HepG2 (cell line): ENCODE measurements at regions not wholly inside any gene's neighbourhood (a gene's known extent, or its start where the extent isn't known, plus 50 kb on each side); places are given as distances from the start of the nearest gene placed in this dataset.

ENCODE experiments used
- ATAC-seq: fragments of 200-7000 bp; cut with Tn5 transposase; 3 replicates; pipeline ENCODE4 v1.9.1; 2020; ENCODE audit warnings: mild to moderate bottlenecking, moderate library complexity
- BruUV-seq: library from RNA; stranded (reverse); fragments of 400-500 nt; replicated peaks from 2 replicates; lab custom pipeline; 2021; lab: Mats Ljungman, UMichigan
- CTCF ChIA-PET: fragments of 300-600 bp; formaldehyde crosslinking; extraction: SDS; loops from one replicate; lab custom pipeline; 2021; ENCODE audit warnings: low total read pairs, inconsistent platforms, low intra/inter-chr PET ratio; lab: Yijun Ruan, JAX
- POLR2A ChIA-PET: fragments of 350-600 bp; sonication (Branson Sonifier 250); formaldehyde crosslinking; loops from one replicate; lab custom pipeline; 2020; ENCODE audit warnings: antibody characterized with exemption, inconsistent platforms; lab: Yijun Ruan, JAX
- DNase-seq: peaks from one replicate; pipeline ENCODE4 v3.0.0-alpha.2; 2015; ENCODE audit warnings: low spot score
- FAIRE-seq: peaks from 3 replicates; lab custom pipeline; 2011; peaks lifted over from hg19 to GRCh38; lab: Jason Lieb, UNC
- H2AFZ ChIP-seq: one replicate; pipeline ENCODE4 v1.6.1; 2011; ENCODE audit warnings: low read length, inconsistent platforms
- H3K27ac ChIP-seq: fragments of 300-600 bp; 3 replicates; pipeline ENCODE4 v1.8.0; 2011; ENCODE audit warnings: mixed run types, mild to moderate bottlenecking, mixed read lengths, low read length, inconsistent platforms; ENCODE audit not compliant: insufficient read depth; ENCODE audit errors: extremely low read length
- H3K27me3 ChIP-seq, 2 experiments: fragments of 200-600 bp in 1 of 2; 2 replicates in 1 of 2; 3 replicates in 1 of 2; pipeline versions ENCODE4 v1.6.0 to v1.8.0; 2011; ENCODE audit warnings: low read length in 2 of 2, mild to moderate bottlenecking in 2 of 2, moderate library complexity in 2 of 2, inconsistent platforms in 1 of 2; ENCODE audit not compliant: insufficient read depth in 2 of 2, control insufficient read depth in 1 of 2
- H3K36me3 ChIP-seq, 2 experiments: fragments of 200-600 bp in 1 of 2; replicated peaks in 1 of 2; 2 replicates in 1 of 2; 3 replicates in 1 of 2; pipeline versions ENCODE4 v1.5.1 to v1.8.0; 2011; ENCODE audit warnings: low read length in 2 of 2, inconsistent platforms in 1 of 2; ENCODE audit not compliant: insufficient read depth in 2 of 2, control insufficient read depth in 1 of 2
- H3K4me1 ChIP-seq: 2 replicates; pipeline ENCODE4 v1.5.1; 2012; ENCODE audit warnings: low read length, inconsistent platforms; ENCODE audit not compliant: insufficient read depth
- H3K4me2 ChIP-seq: 2 replicates; pipeline ENCODE4 v1.6.0; 2011; ENCODE audit warnings: low read depth, low read length, inconsistent platforms
- H3K4me3 ChIP-seq, 3 experiments: fragments of 200-600 bp in 1 of 3; sonication (generic), shearing (Covaris generic) in 1 of 3; replicated peaks in 1 of 3; 2 replicates each; pipeline ENCODE4 v1.5.1; 2011 to 2016; ENCODE audit warnings: low read length in 3 of 3, inconsistent platforms in 2 of 3, low read depth in 2 of 3, mild to moderate bottlenecking in 2 of 3, control low read depth in 1 of 3, mixed read lengths in 1 of 3; ENCODE audit not compliant: insufficient read depth in 1 of 3
- H3K79me2 ChIP-seq: one replicate; pipeline ENCODE4 v1.6.1; 2011; ENCODE audit warnings: low read length, inconsistent platforms; ENCODE audit not compliant: insufficient read depth
- H3K9ac ChIP-seq: 2 replicates; pipeline ENCODE4 v1.6.0; 2011; ENCODE audit warnings: mild to moderate bottlenecking, low read depth, low read length, inconsistent platforms; ENCODE audit not compliant: insufficient read depth
- H3K9me3 ChIP-seq: 2 replicates; pipeline ENCODE4 v1.5.1; 2012; ENCODE audit warnings: mild to moderate bottlenecking, low read length
- H4K20me1 ChIP-seq: 2 replicates; pipeline ENCODE4 v1.6.0; 2011; ENCODE audit warnings: inconsistent platforms, mild to moderate bottlenecking, low read length, moderate library complexity; ENCODE audit not compliant: insufficient read depth
- AGO2 ChIP-seq: fragments of 200-400 bp; formaldehyde crosslinking; optimal IDR thresholded peaks from 2 replicates; pipeline ENCODE3; 2017; ENCODE audit warnings: mild to moderate bottlenecking, low read depth, low read length, moderate library complexity
- DMTF1 ChIP-seq: sonication (generic); formaldehyde crosslinking; IDR thresholded peaks from 2 replicates; pipeline ENCODE4 v1.4.0; 2020; ENCODE audit warnings: mild to moderate bottlenecking, missing genetic modification reagents
- FOXP4 ChIP-seq: sonication (generic); formaldehyde crosslinking; IDR thresholded peaks from 2 replicates; pipeline ENCODE4 v1.4.0; 2020; ENCODE audit warnings: missing genetic modification reagents
- GPN1 ChIP-seq: sonication (generic); formaldehyde crosslinking; IDR thresholded peaks from 2 replicates; pipeline ENCODE4 v1.5.1; 2020; ENCODE audit warnings: missing genetic modification reagents, borderline replicate concordance
- KLF15 ChIP-seq: sonication (generic); formaldehyde crosslinking; IDR thresholded peaks from 2 replicates; pipeline ENCODE4 v1.8.1; 2023; ENCODE audit warnings: borderline replicate concordance, mild to moderate bottlenecking, inconsistent platforms, missing genetic modification reagents, mixed read lengths
- MEIS1 ChIP-seq: sonication (generic); formaldehyde crosslinking; IDR thresholded peaks from 2 replicates; pipeline ENCODE4 v1.9.0; 2021; ENCODE audit warnings: mild to moderate bottlenecking, missing genetic modification reagents, moderate library complexity, borderline replicate concordance
- NCOA2 ChIP-seq: sonication (generic); formaldehyde crosslinking; IDR thresholded peaks from 2 replicates; pipeline ENCODE4 v1.8.0; 2022; ENCODE audit warnings: inconsistent platforms
- SALL2 ChIP-seq: sonication (generic); formaldehyde crosslinking; IDR thresholded peaks from 2 replicates; pipeline ENCODE4 v1.8.1; 2023; ENCODE audit warnings: mild to moderate bottlenecking, missing genetic modification reagents, inconsistent platforms
- TOPORS ChIP-seq: sonication (generic); formaldehyde crosslinking; IDR thresholded peaks from 2 replicates; pipeline ENCODE4 v1.8.0; 2023; ENCODE audit warnings: mild to moderate bottlenecking, missing genetic modification reagents
- ZBTB7B ChIP-seq: sonication (generic); formaldehyde crosslinking; IDR thresholded peaks from 2 replicates; pipeline ENCODE4 v1.4.0; 2020; ENCODE audit warnings: missing genetic modification reagents
- ZNF639 ChIP-seq: conservative IDR thresholded peaks from 2 replicates; pipeline ENCODE4 v1.6.1; 2018; ENCODE audit warnings: missing genetic modification reagents
- WGBS: methylation state at CpG from one replicate; pipeline ENCODE4 v1.1.6; 2017; ENCODE audit warnings: low lambda C conversion rate; 5-methylcytosine and 5-hydroxymethylcytosine counted together
- in situ Hi-C: cut with HindIII; loops from 2 replicates; pipeline ENCODE4 v1.10.0; 2017; ENCODE audit warnings: low pct_unique_long_range_greater_than_20kb; ENCODE audit not compliant: extremely low pct_ligation_motif_present
- intact Hi-C: fragments of 100-400 bp; cut with micrococcal nuclease; formaldehyde crosslinking; loops from one replicate; pipeline ENCODE4 v1.10.0; 2022; ENCODE audit not compliant: unreplicated experiment
- TF ChIP-seq, protein P1 (sequence below): sonication (generic); formaldehyde crosslinking; IDR thresholded peaks from one replicate; pipeline ENCODE4 v1.5.1; 2020; ENCODE audit warnings: mild to moderate bottlenecking, missing genetic modification reagents; ENCODE audit errors: not compliant biosample characterization

DNA sequence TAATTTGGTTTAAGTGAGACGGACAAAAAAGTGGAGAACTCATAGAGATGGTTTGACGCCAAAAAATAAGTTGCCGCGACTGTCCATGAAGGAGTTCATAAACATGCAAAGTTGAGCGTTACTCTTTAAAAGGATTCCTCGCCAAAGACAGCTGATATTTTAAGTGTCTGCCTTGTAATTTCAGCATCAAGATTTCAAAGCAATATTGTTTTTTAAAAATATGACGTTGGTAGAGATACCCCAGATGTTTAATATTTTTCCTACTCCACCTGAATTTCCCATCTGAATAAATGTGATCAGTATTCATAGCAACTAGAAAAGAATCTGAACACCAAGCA lies 155.0 kb downstream of the TUSC7 start:
- H3K9ac ChIP-seq, result no peak overlapping the region
- DNase-seq, result no peak
- TF ChIP-seq NCOA2 (CRISPR knock-in tag) (no peak), SALL2 (CRISPR knock-in tag) (no peak), KLF15 (CRISPR knock-in tag) (no peak), DMTF1 (CRISPR knock-in tag) (no peak), GPN1 (CRISPR knock-in tag) (no peak), MEIS1 (CRISPR knock-in tag) (no peak), ZNF639 (CRISPR knock-in tag) (no peak), AGO2 (no peak), ZBTB7B (CRISPR knock-in tag) (no peak), TOPORS (no peak), FOXP4 (CRISPR knock-in tag) (no peak)
- TF ChIP-seq, protein P1, sequence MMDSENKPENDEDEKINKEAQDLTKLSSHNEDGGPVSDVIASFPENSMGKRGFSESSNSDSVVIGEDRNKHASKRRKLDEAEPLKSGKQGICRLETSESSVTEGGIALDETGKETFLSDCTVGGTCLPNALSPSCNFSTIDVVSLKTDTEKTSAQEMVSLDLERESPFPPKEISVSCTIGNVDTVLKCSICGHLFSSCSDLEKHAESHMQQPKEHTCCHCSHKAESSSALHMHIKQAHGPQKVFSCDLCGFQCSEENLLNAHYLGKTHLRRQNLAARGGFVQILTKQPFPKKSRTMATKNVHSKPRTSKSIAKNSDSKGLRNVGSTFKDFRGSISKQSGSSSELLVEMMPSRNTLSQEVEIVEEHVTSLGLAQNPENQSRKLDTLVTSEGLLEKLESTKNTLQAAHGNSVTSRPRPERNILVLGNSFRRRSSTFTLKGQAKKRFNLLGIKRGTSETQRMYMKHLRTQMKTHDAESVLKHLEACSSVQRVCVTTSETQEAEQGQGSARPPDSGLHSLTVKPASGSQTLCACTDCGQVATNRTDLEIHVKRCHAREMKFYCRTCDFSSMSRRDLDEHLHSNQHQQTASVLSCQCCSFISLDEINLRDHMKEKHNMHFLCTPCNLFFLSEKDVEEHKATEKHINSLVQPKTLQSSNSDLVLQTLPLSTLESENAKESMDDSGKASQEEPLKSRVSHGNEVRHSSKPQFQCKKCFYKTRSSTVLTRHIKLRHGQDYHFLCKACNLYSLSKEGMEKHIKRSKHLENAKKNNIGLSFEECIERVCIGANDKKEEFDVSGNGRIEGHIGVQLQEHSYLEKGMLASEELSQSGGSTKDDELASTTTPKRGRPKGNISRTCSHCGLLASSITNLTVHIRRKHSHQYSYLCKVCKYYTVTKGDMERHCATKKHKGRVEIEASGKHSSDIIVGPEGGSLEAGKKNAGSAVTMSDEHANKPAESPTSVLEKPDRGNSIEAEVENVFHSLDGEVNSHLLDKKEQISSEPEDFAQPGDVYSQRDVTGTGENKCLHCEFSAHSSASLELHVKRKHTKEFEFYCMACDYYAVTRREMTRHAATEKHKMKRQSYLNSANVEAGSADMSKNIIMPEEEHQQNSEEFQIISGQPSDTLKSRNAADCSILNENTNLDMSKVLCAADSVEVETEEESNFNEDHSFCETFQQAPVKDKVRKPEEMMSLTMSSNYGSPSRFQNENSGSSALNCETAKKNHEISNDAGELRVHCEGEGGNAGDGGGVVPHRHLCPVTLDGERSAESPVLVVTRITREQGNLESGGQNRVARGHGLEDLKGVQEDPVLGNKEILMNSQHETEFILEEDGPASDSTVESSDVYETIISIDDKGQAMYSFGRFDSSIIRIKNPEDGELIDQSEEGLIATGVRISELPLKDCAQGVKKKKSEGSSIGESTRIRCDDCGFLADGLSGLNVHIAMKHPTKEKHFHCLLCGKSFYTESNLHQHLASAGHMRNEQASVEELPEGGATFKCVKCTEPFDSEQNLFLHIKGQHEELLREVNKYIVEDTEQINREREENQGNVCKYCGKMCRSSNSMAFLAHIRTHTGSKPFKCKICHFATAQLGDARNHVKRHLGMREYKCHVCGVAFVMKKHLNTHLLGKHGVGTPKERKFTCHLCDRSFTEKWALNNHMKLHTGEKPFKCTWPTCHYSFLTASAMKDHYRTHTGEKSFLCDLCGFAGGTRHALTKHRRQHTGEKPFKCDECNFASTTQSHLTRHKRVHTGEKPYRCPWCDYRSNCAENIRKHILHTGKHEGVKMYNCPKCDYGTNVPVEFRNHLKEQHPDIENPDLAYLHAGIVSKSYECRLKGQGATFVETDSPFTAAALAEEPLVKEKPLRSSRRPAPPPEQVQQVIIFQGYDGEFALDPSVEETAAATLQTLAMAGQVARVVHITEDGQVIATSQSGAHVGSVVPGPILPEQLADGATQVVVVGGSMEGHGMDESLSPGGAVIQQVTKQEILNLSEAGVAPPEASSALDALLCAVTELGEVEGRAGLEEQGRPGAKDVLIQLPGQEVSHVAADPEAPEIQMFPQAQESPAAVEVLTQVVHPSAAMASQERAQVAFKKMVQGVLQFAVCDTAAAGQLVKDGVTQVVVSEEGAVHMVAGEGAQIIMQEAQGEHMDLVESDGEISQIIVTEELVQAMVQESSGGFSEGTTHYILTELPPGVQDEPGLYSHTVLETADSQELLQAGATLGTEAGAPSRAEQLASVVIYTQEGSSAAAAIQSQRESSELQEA (CRISPR knock-in tag), result no peak
- TF ChIP-seq, all 625 proteins: peak for 0
- Histone ChIP-seq H3K4me2 (no peak overlapping the region), H3K4me1 (no peaks in the 10 kb centered on the region), H3K9me3 (no peaks in the 10 kb centered on the region), H4K20me1 (no peaks in the 10 kb centered on the region), H3K27ac (no peak overlapping the region), H3K79me2 (no peaks in the 10 kb centered on the region), H3K36me3 (no peaks in the 10 kb centered on the region), H3K4me3 (no peak overlapping the region), H3K27me3 (no peaks in the 10 kb centered on the region), H2AFZ (no peak overlapping the region)
- intact Hi-C loops (no loop called here), in situ Hi-C loops (no loop called here)
- ChIA-PET POLR2A (no interaction called here), CTCF (no interaction called here)
- ATAC-seq (no peak), FAIRE-seq (no peak)
- WGBS, result 3% methylated on average over 7 of the region's 7 CpGs
- BruUV-seq, result no TSS peak
